ENCODE measurements at regions not wholly inside any gene's neighbourhood (a gene's known extent, or its start where the extent isn't known, plus 50 kb on each side); places are given as distances from the start of the nearest gene placed in this dataset.

- TF ChIP-seq ATF2 (IDR thresholded peaks at IDR 0.05; ENCODE audit: low read length): no peak
- no peak for TF ChIP-seq CREB1 (IDR thresholded peaks at IDR 0.05)
- TF ChIP-seq CHD1 (IDR thresholded peaks at IDR 0.05; ENCODE audit: low read depth, low read length): no peak
- no peak for TF ChIP-seq CEBPB (IDR thresholded peaks at IDR 0.05; ENCODE audit: low read depth, low read length)
- TF ChIP-seq CHD2 (IDR thresholded peaks at IDR 0.05; ENCODE audit: low read length): no peak
- TF ChIP-seq ZNF274 (IDR thresholded peaks at IDR 0.05; ENCODE audit: borderline replicate concordance, extremely low read depth, low read length): no peak
These were observed 765.9 kb downstream of the NTRK3 start (continued) for GRCh38 chr15:87490666-87491065.
